Uterus (tissue), 2 donors: ENCODE measurements at regions not wholly inside any gene's neighbourhood (a gene's known extent, or its start where the extent isn't known, plus 50 kb on each side); places are given as distances from the start of the nearest gene placed in this dataset.

Experiments used
- CTCF ChIP-seq, 4 experiments: fragments of 200-600 bp in 2 of 4; fragments of 450-650 bp in 2 of 4; sonication (generic) in 2 of 4; IDR thresholded peaks; one replicate each; pipeline ENCODE4 v1.5.1; 2016 to 2019; ENCODE audit warnings: antibody characterized with exemption in 4 of 4, mild to moderate bottlenecking in 2 of 4, moderate library complexity in 1 of 4
- POLR2A ChIP-seq, 2 donors: fragments of 450-650 bp; IDR thresholded peaks; one replicate each; pipeline ENCODE4 v1.6.1; 2016; ENCODE audit warnings: antibody characterized with exemption in 2 of 2, mild to moderate bottlenecking in 1 of 2, moderate library complexity in 1 of 2

- TF ChIP-seq CTCF (IDR thresholded peaks at IDR 0.05) = no peak
- TF ChIP-seq POLR2A (IDR thresholded peaks at IDR 0.05) = no peak
Observed at GRCh38 chr5:167796672-167797071, 494.8 kb upstream of the WWC1 start.
